K562 (cell line): ENCODE measurements at regions not wholly inside any gene's neighbourhood (a gene's known extent, or its start where the extent isn't known, plus 50 kb on each side); places are given as distances from the start of the nearest gene placed in this dataset.

ENCODE experiments used
- ADNP ChIP-seq: fragments of 200-800 bp; sonication (Bioruptor generic); IDR thresholded peaks from 2 replicates; pipeline ENCODE4 v1.6.1; 2016; ENCODE audit warnings: missing genetic modification characterization, missing compliant biosample characterization
- CBFA2T3 ChIP-seq: fragments of 450-650 bp; IDR thresholded peaks from 2 replicates; pipeline ENCODE4 v1.6.1; 2017
- DMBX1 ChIP-seq: fragments of 250-450 bp; sonication (Bioruptor Pico); IDR thresholded peaks from 2 replicates; pipeline ENCODE4 v1.8.0; 2022; ENCODE audit warnings: inconsistent platforms, mild to moderate bottlenecking, moderate library complexity, borderline replicate concordance
- ELK1 ChIP-seq: sonication (generic); formaldehyde crosslinking; IDR thresholded peaks from 2 replicates; pipeline ENCODE4 v1.8.1; 2022; ENCODE audit warnings: missing genetic modification reagents
- ETV6 ChIP-seq, 3 experiments: fragments of 150-350 bp in 1 of 3; sonication (generic) in 1 of 3; formaldehyde crosslinking in 1 of 3; IDR thresholded peaks; 2 replicates each; pipeline versions ENCODE4 v1.6.1 to v1.8.0; 2014 to 2022; ENCODE audit warnings: borderline replicate concordance in 2 of 3, low read depth in 2 of 3, antibody characterized with exemption in 1 of 3, low read length in 1 of 3, mild to moderate bottlenecking in 1 of 3, missing genetic modification reagents in 1 of 3
- FOXA1 ChIP-seq: fragments of 450-650 bp; IDR thresholded peaks from 2 replicates; pipeline ENCODE4 v1.6.1; 2016; ENCODE audit warnings: mild to moderate bottlenecking, borderline replicate concordance
- FOXM1 ChIP-seq, 2 experiments: fragments of 450-650 bp in 1 of 2; sonication (generic) in 1 of 2; formaldehyde crosslinking in 1 of 2; IDR thresholded peaks; 2 replicates each; pipeline versions ENCODE4 v1.6.1 to v1.9.0; 2017 to 2022; ENCODE audit warnings: low read depth in 2 of 2, mild to moderate bottlenecking in 2 of 2, missing genetic modification reagents in 1 of 2, moderate library complexity in 1 of 2
- GATA2 ChIP-seq: sonication (generic); formaldehyde crosslinking; IDR thresholded peaks from 2 replicates; pipeline ENCODE4 v1.4.0; 2020; ENCODE audit warnings: mild to moderate bottlenecking, missing genetic modification reagents
- ID3 ChIP-seq, 2 experiments: fragments of 250-450 bp in 1 of 2; fragments of 450-650 bp in 1 of 2; sonication (Bioruptor Pico) in 1 of 2; IDR thresholded peaks; 2 replicates each; pipeline versions ENCODE4 v1.6.1 to v1.8.0; 2016 to 2021; ENCODE audit warnings: mild to moderate bottlenecking in 2 of 2, moderate library complexity in 2 of 2, missing compliant biosample characterization in 1 of 2, missing genetic modification characterization in 1 of 2
- NCOA1 ChIP-seq: fragments of 450-650 bp; IDR thresholded peaks from 2 replicates; pipeline ENCODE4 v1.6.1; 2016; ENCODE audit warnings: low read depth
- NONO ChIP-seq, 2 experiments: fragments of 200-400 bp in 1 of 2; fragments of 450-650 bp in 1 of 2; formaldehyde crosslinking in 1 of 2; IDR thresholded peaks; 2 replicates each; pipeline ENCODE4 v1.6.1; 2017; ENCODE audit warnings: low read depth in 2 of 2, mild to moderate bottlenecking in 2 of 2, moderate library complexity in 2 of 2, low read length in 1 of 2
- SMARCB1 ChIP-seq: IDR thresholded peaks from 2 replicates; pipeline ENCODE4 v1.6.1; 2011; ENCODE audit warnings: improper control_type of control experiment, low read depth; ENCODE audit not compliant: insufficient read length
- SP2 ChIP-seq: IDR thresholded peaks from 2 replicates; pipeline ENCODE4 v1.6.1; 2011; ENCODE audit warnings: mild to moderate bottlenecking, low read depth, low read length, moderate library complexity; ENCODE audit not compliant: poor library complexity, severe bottlenecking; ENCODE audit errors: extremely low read depth
- TAF9B ChIP-seq: fragments of 450-650 bp; IDR thresholded peaks from 2 replicates; pipeline ENCODE4 v1.6.1; 2018; ENCODE audit warnings: mild to moderate bottlenecking; ENCODE audit not compliant: partially characterized antibody
- TBL1XR1 ChIP-seq, 2 experiments: IDR thresholded peaks; 2 replicates each; pipeline ENCODE4 v1.6.1; 2012; ENCODE audit warnings: improper control_type of control experiment in 2 of 2, low read length in 2 of 2, mild to moderate bottlenecking in 1 of 2
- TEAD4 ChIP-seq, 2 experiments: sonication (generic) in 1 of 2; formaldehyde crosslinking in 1 of 2; IDR thresholded peaks; 2 replicates each; pipeline versions ENCODE4 v1.6.1 to v1.8.0; 2012 to 2022; ENCODE audit warnings: borderline replicate concordance in 1 of 2, inconsistent platforms in 1 of 2, low read length in 1 of 2, mild to moderate bottlenecking in 1 of 2, missing genetic modification reagents in 1 of 2
- USF1 ChIP-seq: sonication (generic); formaldehyde crosslinking; IDR thresholded peaks from 2 replicates; pipeline ENCODE4 v1.9.0; 2022; ENCODE audit warnings: mild to moderate bottlenecking, missing genetic modification reagents
- ZEB2 ChIP-seq: fragments of 450-650 bp; IDR thresholded peaks from 2 replicates; pipeline ENCODE4 v1.6.1; 2016
- ZNF212 ChIP-seq: fragments of 450-650 bp; formaldehyde crosslinking; IDR thresholded peaks from 2 replicates; pipeline ENCODE4 v1.4.0; 2020; ENCODE audit warnings: mild to moderate bottlenecking
- TF ChIP-seq, protein P1 (sequence below): fragments of 450-650 bp; IDR thresholded peaks from 2 replicates; pipeline ENCODE4 v1.6.1; 2017; ENCODE audit warnings: mild to moderate bottlenecking, moderate library complexity
- TF ChIP-seq, protein P2 (sequence below): fragments of 250-450 bp; sonication (Bioruptor Pico); IDR thresholded peaks from 2 replicates; pipeline ENCODE4 v1.4.0; 2020; ENCODE audit warnings: borderline replicate concordance

GRCh38 chr4:71857713-71858451 lies 74.0 kb upstream of the GC start (continued):
- TF ChIP-seq ID3 (CRISPR knock-in tag; IDR thresholded peaks at IDR 0.05) (no peak), ID3 (tag; IDR thresholded peaks at IDR 0.05) (no peak), ZNF212 (CRISPR knock-in tag) (no peak), ELK1 (CRISPR knock-in tag) (no peak), TEAD4 (IDR thresholded peaks at IDR 0.05; ENCODE audit: low read length) (peak; percentile 99), TEAD4 (CRISPR knock-in tag; IDR thresholded peaks at IDR 0.05; ENCODE audit: borderline replicate concordance) (no peak), NONO (IDR thresholded peaks at IDR 0.05; ENCODE audit: low read depth in 2 of 2, low read length in 1 of 2) (peak in 1 of 2 experiments; percentile 71; a peak in 1 of 4 replicates), TBL1XR1 (IDR thresholded peaks at IDR 0.05; ENCODE audit: low read length in 2 of 2) (peak; percentile 96 to 97), FOXM1 (IDR thresholded peaks at IDR 0.05; ENCODE audit: low read depth) (peak; percentile 87), FOXM1 (CRISPR knock-in tag; IDR thresholded peaks at IDR 0.05; ENCODE audit: low read depth) (no peak), CBFA2T3 (peak; percentile 97), ADNP (0 out of 2 replicates have a peak, but pooled peaks have one; percentile 43), TAF9B (peak; percentile 62), ZEB2 (peak; percentile 96), DMBX1 (0 out of 2 replicates have a peak, but pooled peaks have one; percentile 15), NCOA1 (peak; percentile 79; the same call in 1 of the 2 replicates), SP2 (no peak), FOXA1 (no peak), USF1 (CRISPR knock-in tag) (no peak), SMARCB1 (peak; percentile 85), GATA2 (CRISPR knock-in tag) (peak; percentile 93), ETV6 (IDR thresholded peaks at IDR 0.05; ENCODE audit: borderline replicate concordance in 1 of 2, low read depth in 2 of 2, low read length in 1 of 2) (peak in 1 of 2 experiments; percentile 68; a peak in 1 of 4 replicates), ETV6 (CRISPR knock-in tag; IDR thresholded peaks at IDR 0.05; ENCODE audit: borderline replicate concordance) (no peak)
- TF ChIP-seq, protein P1, sequence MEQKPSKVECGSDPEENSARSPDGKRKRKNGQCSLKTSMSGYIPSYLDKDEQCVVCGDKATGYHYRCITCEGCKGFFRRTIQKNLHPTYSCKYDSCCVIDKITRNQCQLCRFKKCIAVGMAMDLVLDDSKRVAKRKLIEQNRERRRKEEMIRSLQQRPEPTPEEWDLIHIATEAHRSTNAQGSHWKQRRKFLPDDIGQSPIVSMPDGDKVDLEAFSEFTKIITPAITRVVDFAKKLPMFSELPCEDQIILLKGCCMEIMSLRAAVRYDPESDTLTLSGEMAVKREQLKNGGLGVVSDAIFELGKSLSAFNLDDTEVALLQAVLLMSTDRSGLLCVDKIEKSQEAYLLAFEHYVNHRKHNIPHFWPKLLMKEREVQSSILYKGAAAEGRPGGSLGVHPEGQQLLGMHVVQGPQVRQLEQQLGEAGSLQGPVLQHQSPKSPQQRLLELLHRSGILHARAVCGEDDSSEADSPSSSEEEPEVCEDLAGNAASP, result no peak
- TF ChIP-seq, protein P2, sequence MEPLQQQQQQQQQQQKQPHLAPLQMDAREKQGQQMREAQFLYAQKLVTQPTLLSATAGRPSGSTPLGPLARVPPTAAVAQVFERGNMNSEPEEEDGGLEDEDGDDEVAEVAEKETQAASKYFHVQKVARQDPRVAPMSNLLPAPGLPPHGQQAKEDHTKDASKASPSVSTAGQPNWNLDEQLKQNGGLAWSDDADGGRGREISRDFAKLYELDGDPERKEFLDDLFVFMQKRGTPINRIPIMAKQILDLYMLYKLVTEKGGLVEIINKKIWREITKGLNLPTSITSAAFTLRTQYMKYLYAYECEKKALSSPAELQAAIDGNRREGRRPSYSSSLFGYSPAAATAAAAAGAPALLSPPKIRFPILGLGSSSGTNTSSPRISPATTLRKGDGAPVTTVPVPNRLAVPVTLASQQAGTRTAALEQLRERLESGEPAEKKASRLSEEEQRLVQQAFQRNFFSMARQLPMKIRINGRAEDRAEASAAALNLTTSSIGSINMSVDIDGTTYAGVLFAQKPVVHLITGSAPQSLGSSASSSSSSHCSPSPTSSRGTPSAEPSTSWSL, result no peak
